ENCODE measurements at regions not wholly inside any gene's neighbourhood (a gene's known extent, or its start where the extent isn't known, plus 50 kb on each side); places are given as distances from the start of the nearest gene placed in this dataset.

- no peak for TF ChIP-seq CTCF (IDR thresholded peaks at IDR 0.05)
- no peak for TF ChIP-seq ZNF121 (CRISPR knock-in tag; IDR thresholded peaks at IDR 0.05)
- TF ChIP-seq TEAD4 (CRISPR knock-in tag; IDR thresholded peaks at IDR 0.05): no peak
- TF ChIP-seq HMGA2 (CRISPR knock-in tag; IDR thresholded peaks at IDR 0.05): no peak
- no peak for TF ChIP-seq ZNF512 (CRISPR knock-in tag; IDR thresholded peaks at IDR 0.05; ENCODE audit: borderline replicate concordance)
- no peak for TF ChIP-seq FOXJ3 (CRISPR knock-in tag; IDR thresholded peaks at IDR 0.05; ENCODE audit: borderline replicate concordance)
- TF ChIP-seq CREB1 (CRISPR knock-in tag; IDR thresholded peaks at IDR 0.05): no peak
- no peak for TF ChIP-seq MAX (CRISPR knock-in tag; IDR thresholded peaks at IDR 0.05)
- no peak for TF ChIP-seq SMAD4 (CRISPR knock-in tag; IDR thresholded peaks at IDR 0.05)
- TF ChIP-seq ESRRA (CRISPR knock-in tag; IDR thresholded peaks at IDR 0.05; ENCODE audit: borderline replicate concordance): no peak
Measured at GRCh38 chr18:24817150-24817549, 356.7 kb downstream of the HRH4 start.

All from WTC11 (cell line).